Ovary (tissue), 7 donors: ENCODE measurements at regions not wholly inside any gene's neighbourhood (a gene's known extent, or its start where the extent isn't known, plus 50 kb on each side); places are given as distances from the start of the nearest gene placed in this dataset.

Experiments used
- DNase-seq, 5 donors: peaks; one replicate each; pipeline ENCODE4 v3.0.0-alpha.2; 2019 to 2020
- H3K27ac ChIP-seq, 2 donors: fragments of 200-600 bp; one replicate each; pipeline versions ENCODE4 v1.5.1 to v1.8.0; 2019 to 2022
- H3K27me3 ChIP-seq: fragments of 200-600 bp; one replicate; pipeline ENCODE4 v1.8.0; 2022
- H3K36me3 ChIP-seq: fragments of 200-600 bp; sonication (generic); one replicate; pipeline ENCODE4 v1.5.1; 2019
- H3K4me1 ChIP-seq: one replicate; pipeline ENCODE4 v1.8.1; 2013; ENCODE audit warnings: mild to moderate bottlenecking, moderate library complexity; ENCODE audit not compliant: insufficient read depth
- H3K4me3 ChIP-seq: fragments of 200-600 bp; sonication (generic); one replicate; pipeline ENCODE4 v1.5.1; 2017
- H3K9me3 ChIP-seq, 2 donors: fragments of 200-600 bp in 1 of 2; sonication (generic) in 1 of 2; one replicate each; pipeline versions ENCODE4 v1.5.1 to v1.8.1; 2013 to 2019; ENCODE audit warnings: mild to moderate bottlenecking in 1 of 2, moderate library complexity in 1 of 2
- EP300 ChIP-seq: sonication (generic); formaldehyde crosslinking; IDR thresholded peaks from one replicate; pipeline ENCODE4 v1.6.1; 2017; ENCODE audit warnings: antibody characterized with exemption
- POLR2A ChIP-seq: fragments of 450-650 bp; IDR thresholded peaks from one replicate; pipeline ENCODE4 v1.6.1; 2017; ENCODE audit warnings: antibody characterized with exemption, mild to moderate bottlenecking, moderate library complexity
- WGBS, 3 donors: extraction: QIAGEN DNeasy Blood & Tissue Kit in 1 of 3; methylation state at CpG; one replicate each; pipeline versions ENCODE4 v1.1.5 to v1.1.7; 2013 to 2017; 5-methylcytosine and 5-hydroxymethylcytosine counted together
- intact Hi-C, 4 donors: fragments of 100-400 bp; cut with DNase I; formaldehyde crosslinking; loops; one replicate each; pipeline versions ENCODE4 v1.11.0 to v1.15.1; 2022 to 2023
- TF ChIP-seq, protein P1 (sequence below), 3 donors: fragments of 450-650 bp in 2 of 3; fragments of 200-600 bp in 1 of 3; IDR thresholded peaks; one replicate each; pipeline versions ENCODE4 v1.5.1 to v1.8.0; 2016 to 2022; ENCODE audit warnings: antibody characterized with exemption in 3 of 3, mild to moderate bottlenecking in 1 of 3
- donor health status: DM: no; HTN: no; CAD: no; lungs with moderate emphysema.
- donor health status: DM: no; HTN: no; CAD: no.
- donor health status: Bipolar disorder and iron deficiency.
- donor health status: DM: no; HTN: no; CAD: no.
- donor health status: DM: yes; HTN: yes; CAD: no.

DNA sequence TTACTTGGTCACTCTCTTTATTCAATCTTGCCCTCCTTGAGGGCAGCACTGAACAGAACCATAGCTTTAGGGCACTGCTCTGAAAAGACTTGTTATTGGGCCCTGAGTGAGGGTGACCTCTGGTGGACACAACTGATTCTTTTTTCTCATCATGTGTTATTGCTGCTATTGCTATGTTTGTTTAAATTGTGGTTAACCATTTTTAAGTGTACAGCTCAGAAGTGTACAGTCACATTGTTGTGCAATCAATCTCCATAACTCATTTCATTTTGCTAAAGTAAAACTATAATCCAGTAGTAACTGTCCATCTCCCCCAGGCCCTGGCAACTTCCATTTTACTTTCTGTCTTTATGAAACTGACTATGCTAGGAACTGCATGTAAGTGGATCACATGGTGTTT, 351.1 kb upstream of the RIOK2 start:
- H3K36me3 ChIP-seq = no peaks in the 10 kb centered on the region
- H3K4me1 ChIP-seq = no peaks in the 10 kb centered on the region
- no peaks in the 10 kb centered on the region for H3K9me3 ChIP-seq
- no peaks in the 10 kb centered on the region for H3K27me3 ChIP-seq
- intact Hi-C loops = loop anchor here in 2 of 4 donors (10.0 kb wide), 2 partner anchors 299 to 309 kb away; no protein-coding TSS in a partner anchor
- no peak overlapping the region for H3K4me3 ChIP-seq
- peak in 2 of 5 donors; percentile 18 to 49 for DNase-seq
- TF ChIP-seq, protein P1, sequence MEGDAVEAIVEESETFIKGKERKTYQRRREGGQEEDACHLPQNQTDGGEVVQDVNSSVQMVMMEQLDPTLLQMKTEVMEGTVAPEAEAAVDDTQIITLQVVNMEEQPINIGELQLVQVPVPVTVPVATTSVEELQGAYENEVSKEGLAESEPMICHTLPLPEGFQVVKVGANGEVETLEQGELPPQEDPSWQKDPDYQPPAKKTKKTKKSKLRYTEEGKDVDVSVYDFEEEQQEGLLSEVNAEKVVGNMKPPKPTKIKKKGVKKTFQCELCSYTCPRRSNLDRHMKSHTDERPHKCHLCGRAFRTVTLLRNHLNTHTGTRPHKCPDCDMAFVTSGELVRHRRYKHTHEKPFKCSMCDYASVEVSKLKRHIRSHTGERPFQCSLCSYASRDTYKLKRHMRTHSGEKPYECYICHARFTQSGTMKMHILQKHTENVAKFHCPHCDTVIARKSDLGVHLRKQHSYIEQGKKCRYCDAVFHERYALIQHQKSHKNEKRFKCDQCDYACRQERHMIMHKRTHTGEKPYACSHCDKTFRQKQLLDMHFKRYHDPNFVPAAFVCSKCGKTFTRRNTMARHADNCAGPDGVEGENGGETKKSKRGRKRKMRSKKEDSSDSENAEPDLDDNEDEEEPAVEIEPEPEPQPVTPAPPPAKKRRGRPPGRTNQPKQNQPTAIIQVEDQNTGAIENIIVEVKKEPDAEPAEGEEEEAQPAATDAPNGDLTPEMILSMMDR (IDR thresholded peaks at IDR 0.05) = peak; percentile 31 to 65 (median 52)
- TF ChIP-seq EP300 = no peak
- no peak for TF ChIP-seq POLR2A
- H3K27ac ChIP-seq = no peak overlapping the region

DNA sequence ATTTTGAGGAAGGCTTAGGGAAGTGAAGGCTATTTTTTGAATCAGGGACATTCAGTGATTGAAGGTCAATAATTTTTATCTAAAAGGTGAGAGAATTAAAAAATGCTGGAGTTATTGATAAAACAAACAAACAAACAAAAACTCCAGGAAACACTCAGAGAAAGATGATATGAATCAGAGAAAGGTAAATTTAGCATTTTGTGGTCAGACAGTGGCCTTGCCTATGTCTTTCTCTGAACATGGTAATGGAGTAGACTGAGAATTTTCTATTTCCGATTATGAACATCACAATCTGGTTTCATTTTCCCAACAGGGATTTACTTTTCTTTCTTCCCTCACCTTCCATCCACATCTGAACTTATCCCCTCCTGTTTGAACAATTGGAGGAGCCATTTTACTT, 353.6 kb upstream of the RIOK2 start:
- no peak overlapping the region for H3K27ac ChIP-seq
- no peaks in the 10 kb centered on the region for H3K9me3 ChIP-seq
- 84 to 92% (median 89%) methylated on average over 1 of the region's 1 CpG for WGBS, 3 donors

DNA sequence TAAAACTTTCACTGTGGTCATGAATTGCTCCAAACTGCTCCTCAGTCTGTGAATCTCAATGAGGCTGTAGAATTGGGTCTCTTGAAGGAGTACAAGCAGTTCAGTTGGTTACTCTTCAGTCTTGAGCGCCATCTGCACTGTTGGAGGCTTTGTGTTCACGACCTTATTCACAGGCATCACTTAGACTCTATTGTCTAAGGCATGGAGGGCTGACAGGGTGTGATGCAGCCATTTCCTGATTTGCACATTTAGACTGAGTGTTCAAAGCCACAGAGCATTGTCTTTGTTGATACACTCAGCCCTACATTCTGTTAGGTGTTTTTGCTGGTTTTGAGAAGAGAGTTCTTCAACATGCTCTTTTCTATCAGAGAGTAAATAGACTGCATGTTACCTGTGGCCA, 355.9 kb upstream of the RIOK2 start:
- H3K36me3 ChIP-seq = no peaks in the 10 kb centered on the region
- no peak overlapping the region for H3K4me3 ChIP-seq
- no peaks in the 10 kb centered on the region for H3K9me3 ChIP-seq
- no peaks in the 10 kb centered on the region for H3K4me1 ChIP-seq
- no peak for DNase-seq
- H3K27me3 ChIP-seq = no peaks in the 10 kb centered on the region
- 86 to 94% (median 88%) methylated on average over 2 of the region's 2 CpGs for WGBS, 3 donors
- H3K27ac ChIP-seq = no peak overlapping the region
- no peak for TF ChIP-seq POLR2A
- TF ChIP-seq, protein P1 (IDR thresholded peaks at IDR 0.05) = no peak
- intact Hi-C loops = loop anchor here in 2 of 4 donors (10.0 kb wide), 2 partner anchors 304 to 314 kb away; no protein-coding TSS in a partner anchor

More for the DNA sequence above, 353.6 kb upstream of the RIOK2 start:
- no peak for DNase-seq
- Histone ChIP-seq H3K27me3 (no peaks in the 10 kb centered on the region), H3K4me3 (no peak overlapping the region), H3K4me1 (no peaks in the 10 kb centered on the region), H3K36me3 (no peaks in the 10 kb centered on the region)
- intact Hi-C loops = loop anchor here in 2 of 4 donors (10.0 kb wide), 2 partner anchors 302 to 312 kb away; no protein-coding TSS in a partner anchor
- TF ChIP-seq EP300 = no peak
- TF ChIP-seq, protein P1 (IDR thresholded peaks at IDR 0.05) = no peak
- no peak for TF ChIP-seq POLR2A

DNA sequence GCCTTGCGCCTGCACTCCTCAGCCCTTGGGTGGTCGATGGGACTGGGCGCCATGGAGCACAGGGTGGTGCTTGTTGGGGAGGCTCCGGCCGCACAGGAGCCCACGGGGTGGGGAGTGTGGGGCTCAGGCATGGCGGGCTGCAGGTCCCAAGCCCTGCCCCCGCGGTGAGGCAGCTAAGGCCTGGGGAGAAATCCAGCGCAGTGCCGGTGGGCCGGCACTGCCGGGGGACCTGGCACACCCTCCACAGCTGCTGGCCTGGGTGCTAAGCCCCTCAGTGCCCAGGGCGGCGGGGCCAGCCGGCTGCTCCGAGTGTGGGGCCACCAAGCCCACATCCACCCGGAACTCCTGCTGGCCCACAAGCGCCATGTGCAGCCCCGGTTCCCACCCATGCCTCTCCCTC, 358.8 kb upstream of the RIOK2 start:
- Histone ChIP-seq H3K27ac (no peak overlapping the region), H3K9me3 (no peaks in the 10 kb centered on the region), H3K4me1 (no peaks in the 10 kb centered on the region), H3K4me3 (no peak overlapping the region), H3K36me3 (no peaks in the 10 kb centered on the region), H3K27me3 (no peaks in the 10 kb centered on the region)
- DNase-seq = no peak
- TF ChIP-seq, protein P1 (IDR thresholded peaks at IDR 0.05) = no peak
- TF ChIP-seq EP300 = no peak
- intact Hi-C loops = no loop called here
- 93 to 98% (median 98%) methylated on average over 10 to 20 of the region's 20 CpGs for WGBS, 3 donors

DNA sequence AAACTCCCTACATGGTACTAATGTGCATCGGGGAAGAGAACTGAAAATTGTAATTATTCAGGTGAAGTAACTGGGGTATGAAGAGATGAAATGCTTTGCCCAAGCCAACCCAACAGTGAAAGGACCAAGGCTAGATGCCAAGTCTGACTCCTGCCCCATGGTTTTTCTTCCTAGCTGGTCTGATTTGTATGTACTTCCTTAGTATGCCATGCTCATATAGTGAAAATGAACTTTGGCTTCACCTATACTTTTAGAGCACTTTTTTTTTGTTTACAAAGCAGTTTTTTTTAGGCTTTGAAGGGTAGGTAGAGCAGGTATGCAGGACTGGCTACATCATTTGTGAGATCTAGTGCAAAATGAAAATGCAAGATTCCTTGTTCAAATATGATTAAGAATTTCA, 359.4 kb upstream of the RIOK2 start:
- no peaks in the 10 kb centered on the region for H3K4me1 ChIP-seq
- 96 to 100% (median 97%) methylated on average over 1 of the region's 1 CpG for WGBS, 3 donors
- no peaks in the 10 kb centered on the region for H3K27me3 ChIP-seq
- no peaks in the 10 kb centered on the region for H3K9me3 ChIP-seq
- no peaks in the 10 kb centered on the region for H3K36me3 ChIP-seq
- intact Hi-C loops = no loop called here
- no peak overlapping the region for H3K4me3 ChIP-seq
- TF ChIP-seq POLR2A = no peak
- no peak for TF ChIP-seq EP300
- TF ChIP-seq, protein P1 (IDR thresholded peaks at IDR 0.05) = no peak
- no peak overlapping the region for H3K27ac ChIP-seq
- no peak for DNase-seq
